ENCODE measurements at regions not wholly inside any gene's neighbourhood (a gene's known extent, or its start where the extent isn't known, plus 50 kb on each side); places are given as distances from the start of the nearest gene placed in this dataset.
"Not testable (repeated sequence)": the region's sequence is repeated elsewhere in the genome, so short reads cannot be mapped to it uniquely, and the experiment has no call there.

GRCh38 chr4:18689308-18690115, 668.0 kb upstream of the LCORL start:
- Histone ChIP-seq H4K20me1 (replicated peaks; ENCODE audit: control insufficient read depth, extremely low read depth, insufficient read depth, low read length) (no peaks in the 10 kb centered on the region), H3K27ac (ENCODE audit: insufficient read depth, low read depth, low read length) (no peak overlapping the region), H3K4me2 (ENCODE audit: insufficient read depth, low read length) (no peak overlapping the region), H3K36me3 (ENCODE audit: control insufficient read depth in 2 of 2, extremely low read depth in 1 of 2, insufficient read depth in 2 of 2, low read length in 2 of 2) (no peaks in the 10 kb centered on the region), H2AFZ (ENCODE audit: low read depth, low read length) (no peak overlapping the region), H3K79me2 (ENCODE audit: control insufficient read depth, insufficient read depth, low read length) (no peaks in the 10 kb centered on the region), H3K9me1 (replicated peaks; ENCODE audit: control insufficient read depth, extremely low read depth, insufficient read depth, low read length) (no peaks in the 10 kb centered on the region), H3K9me3 (replicated peaks; ENCODE audit: control insufficient read depth, insufficient read depth, low read length) (no peaks in the 10 kb centered on the region), H3K9ac (replicated peaks; ENCODE audit: extremely low read depth, insufficient read depth, low read length) (no peak overlapping the region), H3K4me3 (replicated peaks in 1 of 3; ENCODE audit: insufficient read depth in 1 of 3, low read depth in 1 of 3, low read length in 3 of 3) (no peak overlapping the region), H3K27me3 (ENCODE audit: control insufficient read depth in 2 of 2, insufficient read depth in 2 of 2, low read length in 2 of 2) (no peaks in the 10 kb centered on the region), H3K4me1 (ENCODE audit: control insufficient read depth, extremely low read depth, insufficient read depth, low read length) (peaks cover 2% of the 10 kb centered on the region)
- ChIA-PET POLR2A (no interaction called here), CTCF (interaction anchor here (1.0 to 2.0 kb wide), 3 partner anchors 1559 to 1739 kb away, joined by 3 to 5 read pairs (median 4); no protein-coding TSS in a partner anchor)
- no TSS peak for BruUV-seq (replicated peaks)
- DNase-seq (ENCODE audit: low read depth, low spot score) (peak; percentile 77), FAIRE-seq (peak; percentile 62)
- intact Hi-C loops (cut with micrococcal nuclease) (loop anchor here (1.0 to 10.0 kb wide), 5 partner anchors 535 to 1996 kb away; no protein-coding TSS in a partner anchor), dilution Hi-C loops (cut with MboI; ENCODE audit: extremely low pct_ligation_motif_present, low sequenced_read_pairs) (no loop called here)
- peak; percentile 57 to 68 for TF ChIP-seq CTCF (IDR thresholded peaks at IDR 0.05; ENCODE audit: extremely low read depth in 1 of 2, insufficient read depth in 1 of 2, low read depth in 1 of 2, low read length in 2 of 2)
- no peak for TF ChIP-seq MYC (IDR thresholded peaks at IDR 0.05; ENCODE audit: low read depth, low read length)

GRCh38 chr4:18688351-18688750, 666.8 kb upstream of the LCORL start:
- intact Hi-C loops (cut with micrococcal nuclease) = loop anchor here (2.0 to 10.0 kb wide), 2 partner anchors 536 to 1730 kb away; no protein-coding TSS in a partner anchor
- H4K20me1 ChIP-seq (replicated peaks; ENCODE audit: control insufficient read depth, extremely low read depth, insufficient read depth, low read length); FAIRE-seq; H3K4me3 ChIP-seq (replicated peaks in 1 of 3; ENCODE audit: insufficient read depth in 1 of 3, low read depth in 1 of 3, low read length in 3 of 3); H3K9me3 ChIP-seq (replicated peaks; ENCODE audit: control insufficient read depth, insufficient read depth, low read length); POLR2A ChIA-PET; H3K27ac ChIP-seq (ENCODE audit: insufficient read depth, low read depth, low read length); H3K36me3 ChIP-seq (ENCODE audit: control insufficient read depth in 2 of 2, extremely low read depth in 1 of 2, insufficient read depth in 2 of 2, low read length in 2 of 2); BruUV-seq (replicated peaks); H3K4me2 ChIP-seq (ENCODE audit: insufficient read depth, low read length); H3K79me2 ChIP-seq (ENCODE audit: control insufficient read depth, insufficient read depth, low read length); DNase-seq (ENCODE audit: low read depth, low spot score); H2AFZ ChIP-seq (ENCODE audit: low read depth, low read length); H3K4me1 ChIP-seq (ENCODE audit: control insufficient read depth, extremely low read depth, insufficient read depth, low read length); H3K9me1 ChIP-seq (replicated peaks; ENCODE audit: control insufficient read depth, extremely low read depth, insufficient read depth, low read length); H3K9ac ChIP-seq (replicated peaks; ENCODE audit: extremely low read depth, insufficient read depth, low read length); dilution Hi-C loops (cut with MboI; ENCODE audit: extremely low pct_ligation_motif_present, low sequenced_read_pairs); H3K27me3 ChIP-seq (ENCODE audit: control insufficient read depth in 2 of 2, insufficient read depth in 2 of 2, low read length in 2 of 2): not testable (repeated sequence)
- CTCF ChIA-PET = interaction anchor here (0.8 to 1.0 kb wide), 3 partner anchors 1560 to 1997 kb away, joined by 3 to 4 read pairs (median 4); no protein-coding TSS in a partner anchor

Data from endothelial cell of umbilical vein (primary cell).